ENCODE measurements at regions not wholly inside any gene's neighbourhood (a gene's known extent, or its start where the extent isn't known, plus 50 kb on each side); places are given as distances from the start of the nearest gene placed in this dataset.

DNA sequence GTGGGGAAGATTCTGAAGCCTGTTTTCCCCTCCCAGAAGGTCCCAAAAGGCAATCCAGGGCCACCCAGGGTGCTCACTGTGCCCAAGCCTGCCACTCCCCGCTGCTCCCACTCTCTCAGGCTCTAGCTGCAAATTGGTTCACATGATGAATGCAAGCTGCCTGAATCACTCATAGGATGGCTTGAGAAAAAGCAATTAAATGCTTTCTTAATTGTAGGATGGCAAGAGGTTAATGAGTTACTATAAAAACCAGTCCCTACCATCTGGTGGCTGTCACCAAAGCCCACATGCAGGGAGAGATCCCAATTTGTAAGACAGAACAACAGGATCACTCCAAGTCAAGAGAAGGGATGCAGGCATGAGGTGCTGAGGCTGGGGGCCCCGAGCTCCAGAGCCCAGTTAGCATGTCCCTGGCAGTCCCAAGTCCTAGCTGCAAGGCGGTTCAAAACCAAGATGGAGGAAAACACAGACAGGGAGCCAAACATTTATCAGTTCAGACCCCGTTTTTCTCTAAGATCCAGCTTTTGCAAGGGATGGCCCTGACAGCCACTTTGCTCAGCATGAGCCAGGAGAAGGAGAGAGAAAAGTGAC is 207.1 kb downstream of the UACA start:
- no peak for DNase-seq (ENCODE audit: low read depth)

DNA sequence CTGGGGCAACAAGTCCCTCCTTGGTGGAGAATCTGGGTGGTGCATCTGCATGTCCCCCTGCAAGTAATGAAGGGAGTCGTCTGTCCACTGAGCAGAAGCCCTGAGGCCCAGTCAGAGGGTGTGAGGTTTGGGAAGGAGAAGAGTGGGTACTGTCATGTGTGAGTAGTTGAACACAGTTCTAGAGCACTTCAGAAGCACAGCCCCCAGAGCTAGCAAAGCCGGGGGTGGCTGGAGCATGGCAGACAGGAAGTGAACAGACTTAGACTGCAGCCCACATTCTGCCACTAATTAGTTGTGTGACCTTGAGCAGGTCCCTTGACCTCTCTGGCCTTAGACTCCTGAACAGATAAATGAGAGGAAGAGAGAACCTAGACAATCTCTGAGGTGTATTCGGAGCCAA is 207.6 kb downstream of the UACA start:
- no peak for DNase-seq (ENCODE audit: low read depth)

DNA sequence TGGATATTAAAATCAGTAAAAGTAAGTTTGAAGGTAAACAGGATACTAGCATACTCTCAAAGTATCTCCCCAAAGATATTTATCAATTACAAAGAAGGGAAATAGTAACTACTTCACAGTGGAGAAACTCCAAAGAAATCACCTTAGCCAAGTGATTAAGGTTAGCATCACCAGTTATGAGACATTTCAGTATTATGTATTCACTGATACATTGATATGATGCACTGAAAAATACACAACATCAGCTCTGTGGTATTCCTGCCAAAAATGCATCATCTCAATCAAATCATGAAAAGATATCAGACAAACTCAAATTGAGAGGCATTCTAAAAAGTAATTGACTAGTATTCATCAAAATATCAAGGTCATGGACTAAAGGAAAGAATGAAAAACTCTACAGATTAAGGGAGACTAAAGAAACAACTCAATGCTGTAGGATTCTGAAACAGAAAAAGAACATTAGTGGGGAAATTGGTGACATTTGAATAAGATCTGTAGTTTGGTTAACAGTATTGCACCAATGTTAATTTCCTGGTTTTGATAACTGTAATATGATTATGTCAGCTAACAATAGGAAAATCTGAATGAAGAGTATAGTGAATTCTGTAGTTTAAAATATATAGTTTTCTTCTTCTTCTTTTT is 215.4 kb downstream of the UACA start:
- no peak for DNase-seq (ENCODE audit: low read depth)

DNA sequence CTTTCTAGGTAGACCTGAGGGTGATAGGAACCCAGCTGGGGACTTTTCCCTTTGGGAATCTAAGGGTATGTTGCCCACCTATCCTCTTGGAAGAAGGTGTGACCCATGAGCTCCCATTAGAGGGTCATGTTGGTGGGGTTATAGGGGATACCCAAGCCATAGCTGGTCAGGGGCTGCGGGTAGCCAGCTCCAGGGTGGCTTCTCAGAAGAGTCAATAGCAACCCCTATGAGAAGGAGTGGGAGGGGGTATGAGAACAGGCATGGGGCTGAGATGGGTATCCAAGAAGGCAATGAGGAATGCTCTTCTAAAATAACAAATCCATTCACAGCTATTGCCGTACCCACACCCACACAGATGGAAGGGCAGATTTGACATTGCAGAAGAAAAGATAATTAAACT is 217.8 kb downstream of the UACA start:
- no peak for DNase-seq (ENCODE audit: low read depth)

DNA sequence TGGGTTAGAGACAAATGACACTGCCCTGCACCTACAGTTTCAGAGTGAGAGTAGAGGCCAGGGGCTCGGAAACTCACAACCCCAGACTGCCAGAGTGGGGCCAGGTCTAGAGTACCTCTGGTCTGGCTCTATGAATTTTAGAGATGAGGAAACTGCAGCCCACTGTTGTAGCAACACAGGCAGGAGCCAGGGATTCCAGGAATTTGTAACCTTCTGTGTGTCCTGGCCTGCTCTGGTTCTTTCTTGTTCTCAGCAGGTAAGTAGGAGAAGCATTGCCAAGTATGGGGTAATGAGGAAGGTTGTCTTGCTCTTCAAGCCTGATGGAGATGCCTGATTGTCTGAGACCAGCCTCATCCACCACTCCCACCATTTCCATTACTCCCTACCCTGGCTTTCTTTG is 221.8 kb downstream of the UACA start:
- DNase-seq (ENCODE audit: low read depth) = no peak

DNA sequence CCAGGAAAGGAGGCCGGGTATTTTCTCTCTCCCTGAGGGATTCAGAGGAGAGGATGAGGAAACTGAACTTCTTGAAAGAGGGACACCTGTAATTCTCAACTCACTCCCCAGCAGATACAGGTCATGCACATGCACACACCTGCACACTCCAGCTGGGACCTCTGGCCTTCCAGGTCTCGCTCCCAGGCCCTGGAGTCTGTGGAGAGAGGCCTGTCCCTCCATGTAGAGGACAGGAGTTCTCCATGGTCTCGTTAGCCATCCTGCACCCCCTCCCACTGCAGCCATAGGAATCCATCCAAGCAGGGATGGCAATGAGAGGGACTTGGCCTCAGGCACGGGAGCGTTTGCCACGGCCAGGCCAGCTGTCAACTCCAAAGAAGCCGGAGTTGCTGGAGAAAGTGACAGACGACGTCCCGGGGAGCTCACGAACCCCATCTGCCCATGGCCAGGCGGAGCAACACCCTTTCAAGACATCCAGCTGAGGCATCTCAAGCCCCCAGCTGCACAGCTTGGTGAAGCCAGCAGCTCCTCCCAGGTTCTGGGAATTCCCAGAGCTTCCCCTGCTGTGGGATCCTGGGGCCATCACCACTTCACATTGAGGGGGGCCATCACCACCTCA is 223.3 kb downstream of the UACA start:
- no peak for DNase-seq (ENCODE audit: low read depth)

DNA sequence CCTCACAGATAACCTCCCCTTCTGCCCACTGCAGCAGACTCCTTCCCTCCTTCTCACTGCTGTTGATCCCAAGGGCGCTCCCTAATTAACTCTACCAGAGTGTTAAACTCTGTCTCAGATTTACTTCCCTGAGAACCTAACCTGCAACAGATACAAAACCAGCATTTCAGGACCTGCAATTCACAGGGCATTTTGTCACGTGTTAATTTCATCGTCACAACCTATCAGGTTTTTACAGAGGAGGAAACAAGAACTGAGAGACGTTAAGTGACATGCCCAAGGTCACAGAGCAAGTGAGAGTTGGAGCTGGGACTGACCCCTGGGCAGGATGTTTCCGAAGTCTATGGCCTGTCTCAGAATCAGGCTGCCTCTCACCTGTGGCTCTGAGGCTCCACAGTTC is 223.9 kb downstream of the UACA start:
- DNase-seq (ENCODE audit: low read depth) = no peak

DNA sequence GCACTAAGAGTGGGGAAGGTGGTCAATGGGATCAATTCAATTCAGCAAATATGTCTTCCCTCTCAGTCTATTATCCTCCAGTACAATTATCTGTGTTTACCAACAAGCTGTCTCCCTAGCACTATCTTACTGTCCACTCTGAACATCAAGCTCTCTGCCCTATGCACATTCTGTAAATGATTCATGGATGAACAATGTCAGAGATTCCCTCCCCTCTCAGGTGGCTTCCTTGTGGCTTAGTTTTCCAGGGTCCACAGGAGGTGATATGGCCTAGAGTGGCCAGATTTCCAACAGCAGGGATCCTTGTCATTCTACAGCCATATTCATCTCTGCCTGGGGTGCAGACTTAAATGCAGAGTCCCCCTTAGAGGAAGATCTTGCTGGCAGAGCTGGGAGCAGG is 225.1 kb downstream of the UACA start:
- DNase-seq (ENCODE audit: low read depth) = peak; percentile 70

DNA sequence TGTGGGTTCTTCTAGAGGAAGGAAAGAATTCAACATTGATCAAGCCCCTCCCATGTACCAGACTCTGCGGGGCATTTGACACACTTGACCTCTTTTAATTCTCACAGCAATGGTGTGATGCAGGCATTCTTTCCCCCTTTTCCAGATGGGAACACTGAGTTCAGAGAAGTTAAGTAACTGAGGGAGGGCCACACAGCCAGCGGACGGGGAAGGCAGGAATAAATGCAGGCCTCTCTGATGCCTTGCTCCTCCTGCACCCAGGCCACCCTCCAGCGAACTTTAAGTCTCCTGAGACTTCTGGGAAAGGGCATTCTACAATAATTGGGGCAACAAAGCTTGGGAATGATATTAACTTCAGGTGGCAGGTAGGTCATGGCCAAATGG is 227.4 kb downstream of the UACA start:
- DNase-seq (ENCODE audit: low read depth) = no peak

DNA sequence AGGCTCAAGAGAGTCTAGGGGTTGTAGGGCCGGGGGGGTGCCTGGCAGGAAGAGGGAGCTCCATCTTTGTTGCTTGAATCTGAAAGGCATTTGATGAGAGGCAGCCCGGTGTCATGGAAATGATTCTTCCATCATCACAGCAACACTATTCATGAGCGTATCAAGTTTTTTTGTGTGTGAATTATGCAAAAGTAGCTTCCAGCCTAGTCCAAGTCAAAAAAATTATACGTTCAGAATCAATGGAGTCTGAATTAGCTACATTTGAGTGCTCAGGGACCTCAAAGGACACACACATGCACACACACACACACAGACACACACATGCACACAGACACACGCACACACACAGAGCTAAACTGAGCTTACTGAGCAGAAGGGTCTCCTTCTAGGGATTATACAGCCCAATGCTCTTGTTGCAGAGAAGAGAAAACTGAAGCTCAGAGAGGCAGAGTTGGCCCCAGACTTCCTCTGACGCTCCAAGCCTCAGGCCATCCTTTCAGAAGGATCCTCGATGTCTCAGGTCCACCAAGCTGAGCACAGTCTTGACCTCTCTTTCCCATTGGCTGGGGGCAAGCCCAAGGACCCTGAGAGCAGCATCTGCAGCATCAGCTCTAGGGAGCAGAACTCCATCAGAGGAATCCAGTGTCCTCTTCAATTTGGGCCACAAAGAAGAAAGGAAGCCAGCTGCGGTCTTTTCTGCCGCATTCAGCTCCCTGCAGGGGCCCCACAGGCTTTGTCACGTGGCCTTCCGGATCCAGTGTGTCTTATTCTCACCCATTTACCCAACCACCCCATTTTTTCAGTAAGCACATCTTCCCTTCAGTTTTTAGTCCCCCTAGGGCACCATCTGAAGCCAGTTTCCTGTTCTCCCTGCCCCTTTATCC is 228.0 kb downstream of the UACA start:
- DNase-seq (ENCODE audit: low read depth) = no peak

DNA sequence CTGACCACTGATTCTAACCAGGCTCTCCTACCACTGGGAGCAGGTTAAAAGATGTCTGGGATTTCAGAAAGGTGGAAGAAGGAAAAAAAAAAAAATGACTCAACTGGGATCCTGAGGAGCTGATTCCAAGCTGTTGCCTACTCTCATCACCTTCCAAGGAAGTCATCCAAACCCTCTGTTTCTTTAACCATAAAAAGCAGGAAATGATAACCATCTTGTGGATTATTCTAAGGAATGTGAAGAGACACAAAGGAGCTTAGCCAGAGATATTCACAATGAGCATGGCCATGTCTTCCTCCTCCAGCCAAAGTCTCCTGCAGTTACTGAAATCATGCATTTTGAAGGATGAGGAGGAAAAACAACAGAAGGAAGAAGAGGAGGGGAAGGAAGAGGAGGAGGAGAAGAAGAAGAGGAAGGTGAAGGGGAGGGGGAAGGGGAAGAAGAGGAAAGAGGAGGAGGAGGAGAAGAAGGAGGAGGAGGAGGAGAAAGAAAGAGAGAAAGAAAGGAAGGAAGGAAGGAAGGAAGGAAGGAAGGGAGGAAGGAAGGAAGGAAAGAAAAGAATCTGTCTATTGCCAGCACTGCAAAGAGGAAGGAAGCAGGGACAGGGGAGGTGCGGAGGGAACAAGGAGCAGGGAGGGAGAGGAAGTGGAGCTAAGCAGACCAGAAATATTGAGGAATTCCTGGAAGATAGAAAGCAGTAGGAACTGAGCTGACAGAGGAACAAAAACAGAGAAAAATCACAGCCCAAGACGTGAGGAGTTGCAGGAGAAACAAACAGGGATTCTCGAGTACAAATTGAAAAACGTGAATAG is 229.2 kb downstream of the UACA start:
- DNase-seq (ENCODE audit: low read depth) = peak; percentile 51

DNA sequence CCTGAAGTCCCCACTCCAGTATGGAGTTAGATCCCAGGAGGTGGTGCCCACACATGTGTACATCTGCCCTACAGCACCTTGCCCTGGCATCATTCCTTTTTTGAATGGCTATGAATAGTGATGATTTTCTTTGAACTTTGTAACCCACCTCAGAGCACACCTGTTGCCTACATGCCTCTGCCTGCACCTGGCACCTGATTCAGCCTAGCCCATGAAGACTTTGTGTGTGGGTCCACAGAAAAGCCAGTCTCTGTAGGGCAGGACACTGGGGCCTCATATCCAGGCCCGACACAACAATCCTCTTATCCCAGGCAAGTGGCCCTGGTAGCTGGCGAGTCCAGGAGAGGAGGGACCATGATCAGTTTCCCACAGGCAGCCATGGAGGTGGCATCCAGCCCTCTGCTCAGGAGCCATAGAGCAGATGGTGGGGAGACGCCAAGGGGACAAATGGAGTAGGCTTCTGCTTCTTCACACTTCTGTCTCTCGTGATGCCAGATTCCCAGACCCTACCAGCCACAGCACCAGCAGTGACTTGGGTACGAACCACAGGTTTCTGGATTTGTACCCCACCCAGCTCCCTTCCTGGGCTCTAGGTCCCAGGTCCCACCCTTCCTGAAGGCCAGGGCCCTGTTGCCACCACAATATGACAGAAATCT is 230.7 kb downstream of the UACA start:
- no peak for DNase-seq (ENCODE audit: low read depth)

DNA sequence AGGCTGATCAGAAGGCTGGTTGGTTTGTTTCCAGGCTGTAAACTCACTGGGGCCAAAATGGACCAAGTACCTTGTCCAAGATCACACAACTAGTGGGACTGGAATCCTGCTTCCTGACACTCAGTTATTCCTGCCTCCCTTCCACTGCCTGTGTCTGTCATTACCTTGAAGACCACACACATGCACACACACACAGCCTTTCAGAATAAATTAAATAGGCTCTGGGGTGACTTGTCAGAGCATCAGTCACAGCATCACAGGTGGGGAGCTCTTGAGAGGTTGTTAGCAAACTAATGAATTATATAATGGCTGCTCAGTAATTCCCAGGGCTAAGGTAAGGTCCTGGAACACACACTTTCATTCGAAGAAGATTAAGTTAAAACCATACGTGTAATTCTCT is 231.8 kb downstream of the UACA start:
- no peak for DNase-seq (ENCODE audit: low read depth)

DNA sequence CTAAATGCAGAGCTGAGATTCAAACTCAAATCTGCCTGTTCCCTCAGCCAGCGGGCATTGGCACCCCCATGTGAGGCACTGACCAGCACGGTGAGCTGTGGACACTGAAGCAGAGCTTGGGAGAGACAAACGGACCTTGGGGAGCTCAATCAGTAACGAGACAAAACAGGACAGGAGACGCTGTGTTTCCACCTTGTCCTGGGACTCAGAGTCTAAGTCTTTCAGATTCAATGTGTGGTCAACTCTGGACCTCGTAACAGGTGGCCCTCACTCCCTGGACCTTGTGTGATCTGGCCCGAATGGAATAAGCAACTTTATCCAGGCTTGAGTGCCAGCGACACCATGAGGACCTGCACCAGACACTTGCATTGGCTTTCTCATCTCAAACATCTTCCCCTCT is 232.5 kb downstream of the UACA start:
- no peak for DNase-seq (ENCODE audit: low read depth)

DNA sequence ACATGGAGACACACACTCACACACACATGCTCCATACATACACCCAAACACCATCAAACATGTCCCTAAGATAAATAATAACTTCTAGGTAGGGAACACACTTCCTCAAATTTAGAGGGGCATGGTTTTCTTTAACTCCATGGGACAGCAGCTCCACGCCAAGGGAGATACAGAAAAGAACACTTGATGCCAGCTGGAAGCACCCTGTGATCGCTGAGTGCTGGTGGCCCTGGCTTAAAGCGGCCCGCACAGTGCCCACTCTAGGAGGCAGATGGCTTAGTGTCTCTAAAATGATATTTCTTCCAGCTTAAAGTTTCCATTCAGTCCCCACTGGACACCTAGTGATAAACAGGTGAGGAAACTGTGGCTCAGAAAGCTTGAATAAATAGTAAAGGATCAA is 232.9 kb downstream of the UACA start:
- no peak for DNase-seq (ENCODE audit: low read depth)

DNA sequence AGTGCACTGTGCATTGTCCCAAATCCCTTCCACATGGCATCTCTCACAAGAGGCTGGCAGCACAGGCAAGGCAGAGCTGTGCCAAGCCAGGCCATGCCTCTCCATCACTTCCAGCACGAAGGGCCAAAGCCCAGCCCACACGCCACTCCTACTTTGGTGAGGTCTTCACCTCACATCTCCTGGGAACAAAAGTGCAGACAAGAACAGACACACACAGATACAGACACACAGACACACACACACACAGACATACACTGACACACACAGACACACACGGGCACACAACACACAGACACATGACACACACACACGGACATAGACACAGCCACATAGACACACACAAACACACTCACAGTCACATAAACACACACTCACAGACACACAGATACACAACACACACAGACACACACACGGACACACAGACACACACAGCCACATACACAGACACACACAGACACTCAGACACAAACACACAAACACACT is 233.3 kb downstream of the UACA start:
- DNase-seq (ENCODE audit: low read depth) = no peak

DNA sequence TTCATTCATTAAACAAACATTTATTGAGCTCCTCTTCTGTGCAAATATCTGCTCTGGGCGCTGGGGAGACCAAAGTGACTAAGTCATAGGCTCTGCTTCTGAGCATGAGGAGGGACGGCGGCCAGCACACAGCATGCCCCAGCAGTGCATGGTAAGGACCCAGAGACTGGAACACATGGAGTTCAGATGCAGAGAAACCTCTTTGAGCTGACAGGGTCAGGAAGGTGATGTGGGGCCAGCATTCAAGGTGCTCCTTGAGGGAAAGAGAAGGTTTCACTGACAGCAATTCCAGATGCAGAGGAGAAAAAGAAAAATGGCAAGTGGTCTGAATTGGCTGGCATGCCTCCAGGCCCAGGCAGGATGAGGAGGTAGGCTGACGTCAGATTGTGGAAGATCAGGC is 234.5 kb downstream of the UACA start:
- no peak for DNase-seq (ENCODE audit: low read depth)

DNA sequence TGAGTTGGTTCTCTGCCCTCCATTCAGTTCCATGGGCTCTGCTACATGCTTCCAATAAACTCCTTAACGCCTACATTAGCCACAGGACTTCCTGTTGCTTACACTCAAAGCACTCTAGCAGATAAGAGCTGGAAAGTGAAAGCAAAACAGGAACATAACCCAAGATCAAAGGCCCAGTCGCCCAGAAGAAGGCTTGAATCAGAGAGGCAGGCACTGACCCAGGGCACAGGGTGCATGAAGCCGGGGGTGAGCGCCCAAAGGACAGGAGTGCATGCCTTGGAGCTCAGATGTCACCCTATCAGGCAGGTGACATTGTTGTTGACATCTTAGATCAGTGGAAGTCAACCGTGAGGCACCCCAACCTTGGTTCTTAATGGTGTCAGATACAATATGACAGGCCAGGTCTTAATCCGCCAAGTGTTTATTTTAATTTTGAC is 235.1 kb downstream of the UACA start:
- peak; percentile 77 for DNase-seq (ENCODE audit: low read depth)

DNA sequence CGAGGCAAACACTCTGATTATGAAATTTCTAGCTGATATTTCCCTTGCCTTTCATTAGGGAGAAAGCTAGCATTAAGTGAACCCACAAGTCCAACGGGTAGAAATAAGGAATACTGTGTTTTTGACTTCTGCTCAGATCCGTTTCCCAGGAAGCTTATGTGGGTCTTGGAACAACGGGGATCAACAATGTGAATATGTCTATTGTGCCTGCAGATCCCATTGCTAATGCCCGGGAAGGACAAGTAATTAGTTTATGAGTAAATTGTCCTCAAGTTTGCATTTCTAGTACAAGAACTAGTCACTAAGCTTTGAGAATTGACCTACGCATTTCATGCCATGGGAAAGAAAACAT is 236.4 kb downstream of the UACA start:
- DNase-seq (ENCODE audit: low read depth) = no peak

DNA sequence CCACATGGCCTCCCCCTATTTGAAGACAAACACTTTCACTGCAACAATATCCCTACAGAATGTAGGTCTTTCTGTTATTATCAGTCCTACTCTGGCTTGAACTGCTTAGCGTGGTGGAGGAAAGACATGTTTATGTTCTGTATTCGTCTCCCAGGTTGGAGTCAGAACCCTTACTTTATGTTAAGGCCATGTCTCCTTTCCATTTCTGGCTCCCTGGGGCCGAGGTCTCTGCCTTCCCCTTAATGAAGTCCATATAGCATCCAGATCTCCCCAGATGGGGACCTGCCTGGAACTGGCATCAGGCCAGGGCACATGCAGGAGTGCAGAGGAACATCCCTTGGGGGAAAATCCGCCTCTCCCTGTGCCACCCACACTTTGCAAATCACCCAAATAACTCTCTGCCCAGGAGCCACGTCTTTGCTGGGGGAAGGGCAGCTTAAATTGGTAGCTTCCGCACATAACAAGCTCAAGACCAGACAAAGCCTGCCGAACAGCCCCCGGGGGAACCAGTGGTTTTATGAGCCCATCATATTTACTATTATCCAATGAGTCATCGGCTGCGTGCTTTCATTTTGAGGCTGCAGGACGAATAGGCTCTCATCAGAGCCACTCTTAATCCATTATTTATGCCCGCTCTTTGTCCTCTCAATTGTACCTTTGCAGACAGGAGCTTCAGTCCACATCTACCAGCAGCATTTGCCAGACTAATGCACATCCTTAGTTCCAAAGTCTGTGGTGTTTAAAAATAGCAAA is 237.0 kb downstream of the UACA start:
- DNase-seq (ENCODE audit: low read depth) = peak; percentile 95

Measured in M059J (cell line).